K562 (cell line): ENCODE measurements at regions not wholly inside any gene's neighbourhood (a gene's known extent, or its start where the extent isn't known, plus 50 kb on each side); places are given as distances from the start of the nearest gene placed in this dataset.

Experiments used
- ATF7 ChIP-seq: fragments of 450-650 bp; IDR thresholded peaks from 2 replicates; pipeline ENCODE4 v1.7.1; 2014; ENCODE audit warnings: mild to moderate bottlenecking, moderate library complexity
- BRD4 ChIP-seq: fragments of 200-600 bp; sonication (generic); IDR thresholded peaks from 2 replicates; pipeline ENCODE4 v1.6.1; 2017; ENCODE audit warnings: inconsistent platforms
- C11orf30 ChIP-seq: fragments of 450-650 bp; IDR thresholded peaks from 2 replicates; pipeline ENCODE4 v1.6.1; 2016; ENCODE audit warnings: low read depth, mild to moderate bottlenecking
- CTBP1 ChIP-seq: fragments of 450-650 bp; IDR thresholded peaks from 2 replicates; pipeline ENCODE4 v1.6.1; 2016; ENCODE audit warnings: borderline replicate concordance
- NFE2 ChIP-seq: IDR thresholded peaks from 2 replicates; pipeline ENCODE4 v1.6.1; 2014; ENCODE audit warnings: antibody characterized with exemption, low read depth
- RAD21 ChIP-seq, 2 experiments: fragments of 250-450 bp in 1 of 2; fragments of 450-650 bp in 1 of 2; sonication (Bioruptor Pico) in 1 of 2; formaldehyde crosslinking in 1 of 2; IDR thresholded peaks in 1 of 2; conservative IDR thresholded peaks in 1 of 2; 2 replicates each; pipeline versions ENCODE4 v1.4.0 to v1.8.0; 2020 to 2022; ENCODE audit warnings: mild to moderate bottlenecking in 2 of 2, moderate library complexity in 1 of 2
- RCOR1 ChIP-seq, 2 experiments: IDR thresholded peaks; 2 replicates each; pipeline ENCODE4 v1.6.1; 2012; ENCODE audit warnings: low read depth in 2 of 2, low read length in 2 of 2, borderline replicate concordance in 1 of 2, improper control_type of control experiment in 1 of 2
- SMARCA4 ChIP-seq: fragments of 450-650 bp; IDR thresholded peaks from 2 replicates; pipeline ENCODE4 v1.6.1; 2016
- SOX6 ChIP-seq: fragments of 450-650 bp; IDR thresholded peaks from 2 replicates; pipeline ENCODE4 v1.6.1; 2014; ENCODE audit warnings: mild to moderate bottlenecking
- U2AF1 ChIP-seq: fragments of 200-400 bp; formaldehyde crosslinking; optimal IDR thresholded peaks from 2 replicates; pipeline ENCODE3; 2017; ENCODE audit warnings: mild to moderate bottlenecking, low read depth, low read length, moderate library complexity
- XRCC5 ChIP-seq: fragments of 200-400 bp; formaldehyde crosslinking; IDR thresholded peaks from 2 replicates; pipeline ENCODE4 v1.6.1; 2017; ENCODE audit warnings: low read depth, mild to moderate bottlenecking, low read length
- ZBTB8A ChIP-seq: fragments of 450-650 bp; IDR thresholded peaks from 2 replicates; pipeline ENCODE4 v1.6.1; 2018; ENCODE audit warnings: mild to moderate bottlenecking, moderate library complexity; ENCODE audit not compliant: partially characterized antibody
- ZEB2 ChIP-seq: fragments of 450-650 bp; IDR thresholded peaks from 2 replicates; pipeline ENCODE4 v1.6.1; 2016
- ZNF263 ChIP-seq: sonication (generic); formaldehyde crosslinking; IDR thresholded peaks from 2 replicates; pipeline ENCODE4 v1.8.0; 2022; ENCODE audit warnings: mild to moderate bottlenecking, missing genetic modification reagents, borderline replicate concordance
- ZNF324 ChIP-seq: fragments of 250-450 bp; sonication (Bioruptor Pico); IDR thresholded peaks from 2 replicates; pipeline ENCODE4 v1.4.0; 2020; ENCODE audit warnings: mild to moderate bottlenecking
- TF ChIP-seq, protein P1 (sequence below), 2 experiments: fragments of 450-650 bp in 1 of 2; sonication (generic) in 1 of 2; formaldehyde crosslinking in 1 of 2; IDR thresholded peaks in 1 of 2; conservative IDR thresholded peaks in 1 of 2; 2 replicates each; pipeline versions ENCODE4 v1.6.1 to v1.8.1; 2016 to 2023; ENCODE audit warnings: mild to moderate bottlenecking in 2 of 2, moderate library complexity in 2 of 2, inconsistent platforms in 1 of 2, missing genetic modification reagents in 1 of 2
- TF ChIP-seq, protein P2 (sequence below): fragments of 450-650 bp; IDR thresholded peaks from 2 replicates; pipeline ENCODE4 v1.6.1; 2016; ENCODE audit warnings: mild to moderate bottlenecking
- TF ChIP-seq, protein P3 (sequence below): sonication (generic); formaldehyde crosslinking; IDR thresholded peaks from 2 replicates; pipeline ENCODE4 v1.8.0; 2022; ENCODE audit warnings: missing genetic modification reagents, mild to moderate bottlenecking, borderline replicate concordance
- TF ChIP-seq, protein P4 (sequence below): IDR thresholded peaks from 2 replicates; pipeline ENCODE4 v1.6.1; 2012; ENCODE audit warnings: low read depth, low read length, improper control_type of control experiment, borderline replicate concordance

DNA sequence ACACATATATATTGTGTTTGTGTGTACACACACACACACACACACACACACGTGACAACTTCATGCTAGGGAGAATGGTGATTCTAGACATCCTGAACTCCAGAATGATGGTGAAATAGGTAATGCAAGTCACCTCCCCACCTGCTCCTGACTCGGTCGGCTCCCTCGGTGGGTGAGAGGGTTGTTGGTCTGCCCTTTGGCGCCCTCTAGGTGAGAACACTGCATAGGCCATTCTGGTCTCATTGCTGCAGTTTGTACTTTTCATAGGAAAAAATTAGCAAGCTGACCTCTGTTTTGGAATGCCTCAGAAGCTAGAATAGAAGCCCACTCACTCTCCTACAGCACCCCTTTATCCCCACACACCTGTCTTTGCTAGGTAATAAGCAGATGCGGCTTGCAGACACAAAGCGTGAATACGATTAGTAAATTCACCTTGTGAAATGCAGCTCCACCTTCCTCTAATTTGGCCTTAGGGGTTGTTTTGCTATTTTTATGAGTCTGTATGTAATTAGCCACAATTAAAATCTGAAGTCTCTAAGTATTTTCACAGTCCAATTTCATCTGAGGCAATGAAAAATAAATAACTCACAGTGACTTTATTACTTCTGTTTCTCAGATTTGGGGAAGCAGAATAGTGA lies 130.0 kb upstream of the KCNJ15 start (continued):
- TF ChIP-seq U2AF1: no peak
- TF ChIP-seq, protein P1, sequence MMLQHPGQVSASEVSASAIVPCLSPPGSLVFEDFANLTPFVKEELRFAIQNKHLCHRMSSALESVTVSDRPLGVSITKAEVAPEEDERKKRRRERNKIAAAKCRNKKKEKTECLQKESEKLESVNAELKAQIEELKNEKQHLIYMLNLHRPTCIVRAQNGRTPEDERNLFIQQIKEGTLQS (IDR thresholded peaks at IDR 0.05): peak; percentile 10; the same call in 1 of the 2 replicates
- TF ChIP-seq, protein P1 (CRISPR knock-in tag; conservative IDR thresholded peaks at IDR 0.05): no peak
- 0 out of 2 replicates have a peak, but pooled peaks have one; percentile 21 for TF ChIP-seq ZNF263 (CRISPR knock-in tag)
- 0 out of 2 replicates have a peak, but pooled peaks have one; percentile 16 for TF ChIP-seq ATF7
- no peak for TF ChIP-seq BRD4
- TF ChIP-seq, protein P2, sequence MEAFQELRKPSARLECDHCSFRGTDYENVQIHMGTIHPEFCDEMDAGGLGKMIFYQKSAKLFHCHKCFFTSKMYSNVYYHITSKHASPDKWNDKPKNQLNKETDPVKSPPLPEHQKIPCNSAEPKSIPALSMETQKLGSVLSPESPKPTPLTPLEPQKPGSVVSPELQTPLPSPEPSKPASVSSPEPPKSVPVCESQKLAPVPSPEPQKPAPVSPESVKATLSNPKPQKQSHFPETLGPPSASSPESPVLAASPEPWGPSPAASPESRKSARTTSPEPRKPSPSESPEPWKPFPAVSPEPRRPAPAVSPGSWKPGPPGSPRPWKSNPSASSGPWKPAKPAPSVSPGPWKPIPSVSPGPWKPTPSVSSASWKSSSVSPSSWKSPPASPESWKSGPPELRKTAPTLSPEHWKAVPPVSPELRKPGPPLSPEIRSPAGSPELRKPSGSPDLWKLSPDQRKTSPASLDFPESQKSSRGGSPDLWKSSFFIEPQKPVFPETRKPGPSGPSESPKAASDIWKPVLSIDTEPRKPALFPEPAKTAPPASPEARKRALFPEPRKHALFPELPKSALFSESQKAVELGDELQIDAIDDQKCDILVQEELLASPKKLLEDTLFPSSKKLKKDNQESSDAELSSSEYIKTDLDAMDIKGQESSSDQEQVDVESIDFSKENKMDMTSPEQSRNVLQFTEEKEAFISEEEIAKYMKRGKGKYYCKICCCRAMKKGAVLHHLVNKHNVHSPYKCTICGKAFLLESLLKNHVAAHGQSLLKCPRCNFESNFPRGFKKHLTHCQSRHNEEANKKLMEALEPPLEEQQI: no peak
- TF ChIP-seq, protein P3, sequence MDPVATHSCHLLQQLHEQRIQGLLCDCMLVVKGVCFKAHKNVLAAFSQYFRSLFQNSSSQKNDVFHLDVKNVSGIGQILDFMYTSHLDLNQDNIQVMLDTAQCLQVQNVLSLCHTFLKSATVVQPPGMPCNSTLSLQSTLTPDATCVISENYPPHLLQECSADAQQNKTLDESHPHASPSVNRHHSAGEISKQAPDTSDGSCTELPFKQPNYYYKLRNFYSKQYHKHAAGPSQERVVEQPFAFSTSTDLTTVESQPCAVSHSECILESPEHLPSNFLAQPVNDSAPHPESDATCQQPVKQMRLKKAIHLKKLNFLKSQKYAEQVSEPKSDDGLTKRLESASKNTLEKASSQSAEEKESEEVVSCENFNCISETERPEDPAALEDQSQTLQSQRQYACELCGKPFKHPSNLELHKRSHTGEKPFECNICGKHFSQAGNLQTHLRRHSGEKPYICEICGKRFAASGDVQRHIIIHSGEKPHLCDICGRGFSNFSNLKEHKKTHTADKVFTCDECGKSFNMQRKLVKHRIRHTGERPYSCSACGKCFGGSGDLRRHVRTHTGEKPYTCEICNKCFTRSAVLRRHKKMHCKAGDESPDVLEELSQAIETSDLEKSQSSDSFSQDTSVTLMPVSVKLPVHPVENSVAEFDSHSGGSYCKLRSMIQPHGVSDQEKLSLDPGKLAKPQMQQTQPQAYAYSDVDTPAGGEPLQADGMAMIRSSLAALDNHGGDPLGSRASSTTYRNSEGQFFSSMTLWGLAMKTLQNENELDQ (CRISPR knock-in tag): no peak
- TF ChIP-seq SOX6: peak; percentile 48; the same call in 1 of the 2 replicates
- TF ChIP-seq, protein P4, sequence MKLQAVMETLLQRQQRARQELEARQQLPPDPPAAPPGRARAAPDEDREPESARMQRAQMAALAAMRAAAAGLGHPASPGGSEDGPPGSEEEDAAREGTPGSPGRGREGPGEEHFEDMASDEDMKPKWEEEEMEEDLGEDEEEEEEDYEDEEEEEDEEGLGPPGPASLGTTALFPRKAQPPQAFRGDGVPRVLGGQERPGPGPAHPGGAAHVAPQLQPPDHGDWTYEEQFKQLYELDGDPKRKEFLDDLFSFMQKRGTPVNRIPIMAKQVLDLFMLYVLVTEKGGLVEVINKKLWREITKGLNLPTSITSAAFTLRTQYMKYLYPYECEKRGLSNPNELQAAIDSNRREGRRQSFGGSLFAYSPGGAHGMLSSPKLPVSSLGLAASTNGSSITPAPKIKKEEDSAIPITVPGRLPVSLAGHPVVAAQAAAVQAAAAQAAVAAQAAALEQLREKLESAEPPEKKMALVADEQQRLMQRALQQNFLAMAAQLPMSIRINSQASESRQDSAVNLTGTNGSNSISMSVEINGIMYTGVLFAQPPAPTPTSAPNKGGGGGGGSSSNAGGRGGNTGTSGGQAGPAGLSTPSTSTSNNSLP: 0 out of 2 replicates have a peak, but pooled peaks have one; percentile 19
- 0 out of 2 replicates have a peak, but pooled peaks have one; percentile 32 for TF ChIP-seq ZEB2
- TF ChIP-seq SMARCA4: 0 out of 2 replicates have a peak, but pooled peaks have one; percentile 29
- peak; percentile 42; the same call in 1 of the 2 replicates for TF ChIP-seq NFE2
- peak; percentile 15; the same call in 1 of the 2 replicates for TF ChIP-seq C11orf30
- TF ChIP-seq ZNF324: no peak
- TF ChIP-seq RCOR1 (IDR thresholded peaks at IDR 0.05; ENCODE audit: borderline replicate concordance in 1 of 2, low read depth in 2 of 2, low read length in 2 of 2): 0 out of 4 replicates have a peak, but pooled peaks of 1 of the 2 experiments have one; percentile 33
- peak; percentile 59 for TF ChIP-seq CTBP1
- TF ChIP-seq ZBTB8A: no peak
- 0 out of 2 replicates have a peak, but pooled peaks have one; percentile 65 for TF ChIP-seq XRCC5
- peak; percentile 80 to 93 for TF ChIP-seq RAD21 (CRISPR knock-in tag; conservative IDR thresholded peaks at IDR 0.05 in 1 of 2, IDR thresholded peaks at IDR 0.05 in 1 of 2)
